B cell (primary cell): ENCODE measurements at regions not wholly inside any gene's neighbourhood (a gene's known extent, or its start where the extent isn't known, plus 50 kb on each side); places are given as distances from the start of the nearest gene placed in this dataset.

Source experiments
- EZH2 ChIP-seq: IDR thresholded peaks from 2 replicates; pipeline ENCODE4 v1.6.1; 2012; ENCODE audit warnings: borderline replicate concordance, low read depth, mild to moderate bottlenecking, moderate library complexity, low read length; ENCODE audit not compliant: insufficient read depth, poor library complexity, severe bottlenecking
- TF ChIP-seq, protein P1 (sequence below): fragments of 200-600 bp; IDR thresholded peaks from one replicate; pipeline ENCODE4 v1.8.0; 2022; ENCODE audit warnings: antibody characterized with exemption, mild to moderate bottlenecking

GRCh38 chr5:84872768-84873167 is 488.1 kb upstream of the EDIL3 start:
- TF ChIP-seq, protein P1, sequence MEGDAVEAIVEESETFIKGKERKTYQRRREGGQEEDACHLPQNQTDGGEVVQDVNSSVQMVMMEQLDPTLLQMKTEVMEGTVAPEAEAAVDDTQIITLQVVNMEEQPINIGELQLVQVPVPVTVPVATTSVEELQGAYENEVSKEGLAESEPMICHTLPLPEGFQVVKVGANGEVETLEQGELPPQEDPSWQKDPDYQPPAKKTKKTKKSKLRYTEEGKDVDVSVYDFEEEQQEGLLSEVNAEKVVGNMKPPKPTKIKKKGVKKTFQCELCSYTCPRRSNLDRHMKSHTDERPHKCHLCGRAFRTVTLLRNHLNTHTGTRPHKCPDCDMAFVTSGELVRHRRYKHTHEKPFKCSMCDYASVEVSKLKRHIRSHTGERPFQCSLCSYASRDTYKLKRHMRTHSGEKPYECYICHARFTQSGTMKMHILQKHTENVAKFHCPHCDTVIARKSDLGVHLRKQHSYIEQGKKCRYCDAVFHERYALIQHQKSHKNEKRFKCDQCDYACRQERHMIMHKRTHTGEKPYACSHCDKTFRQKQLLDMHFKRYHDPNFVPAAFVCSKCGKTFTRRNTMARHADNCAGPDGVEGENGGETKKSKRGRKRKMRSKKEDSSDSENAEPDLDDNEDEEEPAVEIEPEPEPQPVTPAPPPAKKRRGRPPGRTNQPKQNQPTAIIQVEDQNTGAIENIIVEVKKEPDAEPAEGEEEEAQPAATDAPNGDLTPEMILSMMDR, result no peak
- TF ChIP-seq EZH2, result no peak
